A549 (cell line): ENCODE measurements at regions not wholly inside any gene's neighbourhood (a gene's known extent, or its start where the extent isn't known, plus 50 kb on each side); places are given as distances from the start of the nearest gene placed in this dataset.

Experiments used
- ATAC-seq, 2 experiments: fragments of 200-7000 bp in 1 of 2; fragments of >200 bp in 1 of 2; cut with Nextera tagmentation in 1 of 2; cut with Tn5 transposase in 1 of 2; 3 replicates each; pipeline versions ENCODE4 v1.8.0 to v1.9.1; 2018 to 2020; ENCODE audit warnings: mild to moderate bottlenecking in 1 of 2, moderate library complexity in 1 of 2
- CTCF ChIA-PET: fragments of 300-600 bp; sonication (Branson Sonifier 250); formaldehyde crosslinking; extraction: SDS; loops from one replicate; lab custom pipeline; 2021; ENCODE audit warnings: antibody characterized with exemption, inconsistent platforms; lab: Yijun Ruan, JAX
- POLR2A ChIA-PET: fragments of 350-600 bp; formaldehyde crosslinking; extraction: SDS; loops from one replicate; lab custom pipeline; 2021; ENCODE audit warnings: antibody characterized with exemption, inconsistent platforms; lab: Yijun Ruan, JAX
- DNase-seq, 2 experiments: peaks; one replicate each; pipeline versions ENCODE4 v3.0.0 to v3.0.0-alpha.2; 2011 to 2016; ENCODE audit warnings: low read depth in 1 of 2, low spot score in 1 of 2
- FAIRE-seq: peaks from 2 replicates; lab custom pipeline; 2011; peaks lifted over from hg19 to GRCh38; lab: Jason Lieb, UNC
- H3K27ac ChIP-seq, 2 experiments: fragments of >200 bp; sonication (Bioruptor Twin); formaldehyde crosslinking; 3 replicates each; pipeline ENCODE4 v1.5.1; 2016 to 2017
- H3K4me1 ChIP-seq: fragments of >200 bp; sonication (Bioruptor Twin); formaldehyde crosslinking; 3 replicates; pipeline ENCODE4 v1.6.1; 2016
- H3K4me2 ChIP-seq: fragments of >200 bp; sonication (Bioruptor Twin); formaldehyde crosslinking; 3 replicates; pipeline ENCODE4 v1.6.1; 2016
- H3K4me3 ChIP-seq: fragments of >200 bp; sonication (Bioruptor Twin); formaldehyde crosslinking; 3 replicates; pipeline ENCODE4 v1.5.1; 2016
- H3K9me3 ChIP-seq: fragments of >200 bp; sonication (Bioruptor Twin); formaldehyde crosslinking; 3 replicates; pipeline ENCODE4 v1.6.1; 2016
- BCL3 ChIP-seq: fragments of >200 bp; sonication (Bioruptor Twin); formaldehyde crosslinking; IDR thresholded peaks from 3 replicates; pipeline ENCODE4 v1.6.1; 2016
- BHLHE40 ChIP-seq: IDR thresholded peaks from 2 replicates; pipeline ENCODE4 v1.6.1; 2012; ENCODE audit warnings: low read depth, low read length, inconsistent platforms
- CBX8 ChIP-seq: fragments of 200-600 bp; sonication (generic); IDR thresholded peaks from 2 replicates; pipeline ENCODE4 v1.6.1; 2016
- CHD4 ChIP-seq: fragments of 200-600 bp; sonication (generic); IDR thresholded peaks from 2 replicates; pipeline ENCODE4 v1.6.1; 2016; ENCODE audit warnings: antibody characterized with exemption, mild to moderate bottlenecking, borderline replicate concordance
- E2F6 ChIP-seq: IDR thresholded peaks from 2 replicates; pipeline ENCODE4 v1.6.1; 2012; ENCODE audit warnings: low read depth, borderline replicate concordance
- EHMT2 ChIP-seq: fragments of 200-600 bp; sonication (generic); IDR thresholded peaks from 2 replicates; pipeline ENCODE4 v1.6.1; 2016; ENCODE audit warnings: antibody characterized with exemption, low read depth, mild to moderate bottlenecking, moderate library complexity
- ELK1 ChIP-seq: fragments of 150-350 bp; IDR thresholded peaks from 2 replicates; pipeline ENCODE4 v1.6.1; 2014; ENCODE audit warnings: low read depth, mild to moderate bottlenecking, low read length
- ESRRA ChIP-seq: fragments of 150-350 bp; IDR thresholded peaks from 2 replicates; pipeline ENCODE4 v1.6.1; 2014; ENCODE audit warnings: mild to moderate bottlenecking, low read length, borderline replicate concordance
- FOSL2 ChIP-seq, 2 experiments: fragments of 450-650 bp in 1 of 2; fragments of >200 bp in 1 of 2; sonication (Bioruptor Twin) in 1 of 2; formaldehyde crosslinking; IDR thresholded peaks; 2 replicates each; pipeline versions ENCODE4 v1.5.0 to v1.6.1; 2016 to 2020; ENCODE audit warnings: mild to moderate bottlenecking in 1 of 2, moderate library complexity in 1 of 2
- GATA3 ChIP-seq: IDR thresholded peaks from 2 replicates; pipeline ENCODE4 v1.6.1; 2012; ENCODE audit warnings: borderline replicate concordance
- HDAC2 ChIP-seq: fragments of 200-600 bp; sonication (generic); IDR thresholded peaks from 2 replicates; pipeline ENCODE4 v1.6.1; 2016
- HEYL ChIP-seq: fragments of 250-450 bp; sonication (Bioruptor Pico); IDR thresholded peaks from 2 replicates; pipeline ENCODE4 v1.8.0; 2021; ENCODE audit warnings: mild to moderate bottlenecking, moderate library complexity
- HOXB13 ChIP-seq: fragments of 250-450 bp; sonication (Bioruptor Pico); IDR thresholded peaks from 2 replicates; pipeline ENCODE4 v1.5.0; 2020; ENCODE audit warnings: low read depth, mild to moderate bottlenecking, moderate library complexity
- HOXB5 ChIP-seq: fragments of 250-450 bp; sonication (Bioruptor Pico); IDR thresholded peaks from 2 replicates; pipeline ENCODE4 v1.5.0; 2020; ENCODE audit warnings: mild to moderate bottlenecking, moderate library complexity
- JUN ChIP-seq, 2 experiments: fragments of >200 bp; sonication (Bioruptor Twin); formaldehyde crosslinking; IDR thresholded peaks; 2 replicates in 1 of 2; 3 replicates in 1 of 2; pipeline ENCODE4 v1.6.1; 2016 to 2017
- JUNB ChIP-seq: fragments of >200 bp; sonication (Bioruptor Twin); formaldehyde crosslinking; IDR thresholded peaks from 2 replicates; pipeline ENCODE4 v1.6.1; 2016
- KDM5A ChIP-seq: fragments of 200-600 bp; sonication (generic); IDR thresholded peaks from 2 replicates; pipeline ENCODE4 v1.6.1; 2016; ENCODE audit warnings: antibody characterized with exemption, mild to moderate bottlenecking
- MYC ChIP-seq: IDR thresholded peaks from 2 replicates; pipeline ENCODE4 v1.6.1; 2012; ENCODE audit warnings: mild to moderate bottlenecking, inconsistent platforms, low read length, improper control_type of control experiment, borderline replicate concordance
- NPAS2 ChIP-seq: fragments of 250-450 bp; sonication (Bioruptor Pico); IDR thresholded peaks from 2 replicates; pipeline ENCODE4 v1.8.0; 2022; ENCODE audit warnings: mild to moderate bottlenecking, moderate library complexity, borderline replicate concordance
- POLR2A ChIP-seq: IDR thresholded peaks from 2 replicates; pipeline ENCODE4 v1.6.1; 2012; ENCODE audit warnings: mild to moderate bottlenecking, low read length
- RFX5 ChIP-seq: fragments of 450-650 bp; IDR thresholded peaks from 2 replicates; pipeline ENCODE4 v1.7.1; 2014; ENCODE audit warnings: antibody characterized with exemption, mild to moderate bottlenecking, moderate library complexity
- RNF2 ChIP-seq: fragments of 200-600 bp; sonication (generic); IDR thresholded peaks from 2 replicates; pipeline ENCODE4 v1.6.1; 2016; ENCODE audit warnings: low read depth, mild to moderate bottlenecking, antibody characterized with exemption, moderate library complexity, borderline replicate concordance
- SMC3 ChIP-seq: fragments of >200 bp; sonication (Bioruptor Twin); formaldehyde crosslinking; IDR thresholded peaks from 3 replicates; pipeline ENCODE4 v1.6.1; 2018; ENCODE audit warnings: inconsistent platforms
- SREBF2 ChIP-seq: fragments of 450-650 bp; IDR thresholded peaks from 2 replicates; pipeline ENCODE4 v1.6.1; 2014; ENCODE audit warnings: mild to moderate bottlenecking, moderate library complexity
- TFCP2L1 ChIP-seq: fragments of 250-450 bp; sonication (Bioruptor Pico); IDR thresholded peaks from 2 replicates; pipeline ENCODE4 v1.5.0; 2021; ENCODE audit warnings: mild to moderate bottlenecking
- ZC3H11A ChIP-seq: fragments of 450-650 bp; IDR thresholded peaks from 2 replicates; pipeline ENCODE4 v1.6.1; 2014; ENCODE audit warnings: antibody characterized with exemption, mild to moderate bottlenecking
- ZFP36 ChIP-seq: fragments of 450-650 bp; IDR thresholded peaks from 2 replicates; pipeline ENCODE4 v1.6.1; 2014; ENCODE audit warnings: borderline replicate concordance; ENCODE audit not compliant: partially characterized antibody
- WGBS: methylation state at CpG from one replicate; pipeline ENCODE4 v1.1.6; 2017; ENCODE audit errors: missing lambda C conversion rate; 5-methylcytosine and 5-hydroxymethylcytosine counted together
- TF ChIP-seq, protein P1 (sequence below): IDR thresholded peaks from 2 replicates; pipeline ENCODE4 v1.6.1; 2012

DNA sequence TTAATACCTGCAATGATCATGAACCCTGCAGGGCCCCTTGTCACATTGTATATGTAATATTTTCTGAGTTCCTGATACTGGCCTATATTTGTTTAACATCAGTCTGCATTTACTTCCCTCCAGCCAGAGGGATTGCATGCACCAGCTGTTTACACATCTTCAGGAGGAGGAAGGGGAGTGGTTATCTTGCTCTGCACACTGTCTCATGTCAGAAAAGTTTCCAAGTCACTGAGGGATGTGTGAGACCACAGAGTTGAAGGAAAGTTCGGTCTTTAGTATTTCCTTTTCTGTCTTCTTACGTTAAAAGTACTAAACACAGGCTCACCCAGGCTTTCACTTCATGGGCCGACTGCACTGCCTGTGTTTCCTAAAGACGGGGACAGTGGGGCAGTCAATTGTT lies 574.1 kb downstream of the LMO4 start (continued):
- TF ChIP-seq JUN (IDR thresholded peaks at IDR 0.05) (no peak), HOXB5 (no peak), GATA3 (no peak), RFX5 (no peak), HEYL (CRISPR knock-in tag) (no peak), CHD4 (no peak), SREBF2 (no peak), HDAC2 (no peak)
- TF ChIP-seq, protein P1, sequence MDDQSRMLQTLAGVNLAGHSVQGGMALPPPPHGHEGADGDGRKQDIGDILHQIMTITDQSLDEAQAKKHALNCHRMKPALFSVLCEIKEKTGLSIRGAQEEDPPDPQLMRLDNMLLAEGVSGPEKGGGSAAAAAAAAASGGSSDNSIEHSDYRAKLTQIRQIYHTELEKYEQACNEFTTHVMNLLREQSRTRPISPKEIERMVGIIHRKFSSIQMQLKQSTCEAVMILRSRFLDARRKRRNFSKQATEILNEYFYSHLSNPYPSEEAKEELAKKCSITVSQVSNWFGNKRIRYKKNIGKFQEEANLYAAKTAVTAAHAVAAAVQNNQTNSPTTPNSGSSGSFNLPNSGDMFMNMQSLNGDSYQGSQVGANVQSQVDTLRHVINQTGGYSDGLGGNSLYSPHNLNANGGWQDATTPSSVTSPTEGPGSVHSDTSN: no peak
- TF ChIP-seq, all 56 proteins: peak for 0

DNA sequence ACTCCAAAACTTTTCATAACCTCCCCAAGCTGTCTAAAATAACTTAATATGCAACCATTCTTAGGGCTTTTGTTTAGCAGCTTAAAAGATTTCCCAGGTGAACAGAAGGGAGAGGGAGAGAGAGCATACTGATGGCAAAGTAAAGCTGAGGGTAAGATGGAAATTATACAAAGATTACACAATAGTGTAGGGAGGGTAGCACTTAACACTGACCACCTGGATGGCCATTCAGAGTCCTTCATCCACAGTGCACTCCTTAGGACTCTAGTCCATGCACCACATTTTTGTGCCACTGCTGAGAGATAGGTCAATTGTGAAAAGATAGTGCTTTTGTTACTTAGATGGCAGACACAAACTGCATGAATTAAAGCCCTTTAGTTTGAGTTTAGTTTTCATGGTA lies 574.6 kb downstream of the LMO4 start:
- Histone ChIP-seq H3K9me3 (no peaks in the 10 kb centered on the region), H3K4me1 (peaks cover 6% of the 10 kb centered on the region; the same call in 2 of the 3 replicates), H3K4me3 (no peak overlapping the region), H3K27ac (no peak overlapping the region), H3K4me2 (no peak overlapping the region)
- ChIA-PET POLR2A (no interaction called here), CTCF (interaction anchor here (1.6 kb wide), 1 partner anchor 50 kb away, joined by 4 read pairs; no protein-coding TSS in a partner anchor)
- ATAC-seq (no peak), FAIRE-seq (no peak), DNase-seq (no peak)
- TF ChIP-seq BHLHE40: no peak
- TF ChIP-seq NPAS2 (CRISPR knock-in tag): no peak
- no peak for TF ChIP-seq CHD4
- TF ChIP-seq MYC: no peak
- TF ChIP-seq SMC3: no peak
- no peak for TF ChIP-seq ELK1
- TF ChIP-seq JUNB: no peak
- TF ChIP-seq ZFP36: no peak
- no peak for TF ChIP-seq RNF2
- TF ChIP-seq ZC3H11A: no peak
- TF ChIP-seq HDAC2: no peak

DNA sequence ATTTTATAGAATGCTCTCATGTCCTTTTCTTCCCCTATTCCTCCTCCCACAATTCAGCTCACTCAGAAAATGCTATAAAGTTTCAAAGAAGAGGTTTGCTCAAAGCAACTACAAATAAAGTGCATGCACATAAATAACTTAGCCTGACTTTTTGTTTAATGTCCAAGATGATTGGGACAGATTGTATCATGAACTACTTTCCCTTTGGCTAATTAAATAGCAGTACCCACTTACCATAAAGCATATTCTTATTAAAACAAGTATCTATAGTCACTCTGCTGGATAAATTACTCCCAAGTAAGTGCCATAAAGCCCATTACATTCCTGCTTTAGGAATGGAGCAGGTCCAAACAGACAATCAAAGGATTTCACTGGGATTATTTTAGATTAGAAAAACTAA lies 576.0 kb downstream of the LMO4 start:
- no peak for FAIRE-seq
- ChIA-PET POLR2A (no interaction called here), CTCF (no interaction called here)

DNA sequence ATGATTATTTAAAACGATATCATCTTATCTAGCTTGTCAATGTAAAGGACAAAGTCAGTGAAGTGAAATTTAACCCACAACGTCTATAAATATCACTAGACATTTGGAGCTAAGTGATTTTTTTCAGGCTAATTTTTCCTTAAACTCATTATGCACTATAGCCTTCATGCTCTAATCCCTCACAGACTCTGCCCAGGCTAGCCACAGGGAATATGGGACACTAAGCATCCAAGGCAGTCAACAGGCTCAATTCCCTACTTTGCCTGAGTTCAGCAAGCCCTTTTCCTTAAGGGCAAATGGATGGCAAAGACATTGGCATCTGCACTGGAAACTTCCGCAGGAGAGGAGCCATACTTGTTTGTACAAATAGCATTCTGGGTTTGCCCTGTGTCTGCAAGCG lies 577.0 kb downstream of the LMO4 start:
- POLR2A ChIA-PET: no interaction called here
- H3K4me3 ChIP-seq: no peak overlapping the region
- ATAC-seq (no peak), DNase-seq (no peak), FAIRE-seq (no peak)
- H3K27ac ChIP-seq: no peak overlapping the region
- no peaks in the 10 kb centered on the region for H3K9me3 ChIP-seq
- peaks cover 6% of the 10 kb centered on the region; the same call in 1 of the 3 replicates for H3K4me1 ChIP-seq
- CTCF ChIA-PET: no interaction called here
- 76% methylated on average over 3 of the region's 4 CpGs for WGBS
- H3K4me2 ChIP-seq: no peak overlapping the region
- TF ChIP-seq ELK1: no peak
- TF ChIP-seq E2F6: no peak
- TF ChIP-seq ESRRA: no peak
- TF ChIP-seq KDM5A: no peak
- TF ChIP-seq EHMT2: no peak
- TF ChIP-seq POLR2A: no peak
- TF ChIP-seq CBX8: no peak
- no peak for TF ChIP-seq ZC3H11A
- TF ChIP-seq RFX5: no peak
- no peak for TF ChIP-seq MYC
- no peak for TF ChIP-seq BCL3
- TF ChIP-seq HOXB13: no peak
- TF ChIP-seq FOSL2 (IDR thresholded peaks at IDR 0.05): no peak
- no peak for TF ChIP-seq FOSL2 (CRISPR knock-in tag; IDR thresholded peaks at IDR 0.05)

More for the DNA sequence above, 576.0 kb downstream of the LMO4 start:
- Histone ChIP-seq H3K9me3 (no peaks in the 10 kb centered on the region), H3K4me2 (no peak overlapping the region), H3K27ac (no peak overlapping the region), H3K4me3 (no peak overlapping the region), H3K4me1 (peaks cover 6% of the 10 kb centered on the region; the same call in 1 of the 3 replicates)
- ATAC-seq (no peak), DNase-seq (no peak)
- TF ChIP-seq, protein P1: no peak
- TF ChIP-seq TFCP2L1 (CRISPR knock-in tag): no peak
- no peak for TF ChIP-seq POLR2A
